ENCODE measurements at regions not wholly inside any gene's neighbourhood (a gene's known extent, or its start where the extent isn't known, plus 50 kb on each side); places are given as distances from the start of the nearest gene placed in this dataset.

GRCh38 chr5:30607301-30607894, 586.1 kb upstream of the CDH6 start:
- TF ChIP-seq EZH2 (IDR thresholded peaks at IDR 0.05; ENCODE audit: low read length, missing control alignments) (no peak), CTCF (conservative IDR thresholded peaks at IDR 0.05 in 1 of 2, IDR thresholded peaks at IDR 0.05 in 1 of 2; ENCODE audit: low read depth in 1 of 2, low read length in 2 of 2) (no peak)

All from fibroblast of lung (primary cell).